ENCODE measurements at regions not wholly inside any gene's neighbourhood (a gene's known extent, or its start where the extent isn't known, plus 50 kb on each side); places are given as distances from the start of the nearest gene placed in this dataset.

DNA sequence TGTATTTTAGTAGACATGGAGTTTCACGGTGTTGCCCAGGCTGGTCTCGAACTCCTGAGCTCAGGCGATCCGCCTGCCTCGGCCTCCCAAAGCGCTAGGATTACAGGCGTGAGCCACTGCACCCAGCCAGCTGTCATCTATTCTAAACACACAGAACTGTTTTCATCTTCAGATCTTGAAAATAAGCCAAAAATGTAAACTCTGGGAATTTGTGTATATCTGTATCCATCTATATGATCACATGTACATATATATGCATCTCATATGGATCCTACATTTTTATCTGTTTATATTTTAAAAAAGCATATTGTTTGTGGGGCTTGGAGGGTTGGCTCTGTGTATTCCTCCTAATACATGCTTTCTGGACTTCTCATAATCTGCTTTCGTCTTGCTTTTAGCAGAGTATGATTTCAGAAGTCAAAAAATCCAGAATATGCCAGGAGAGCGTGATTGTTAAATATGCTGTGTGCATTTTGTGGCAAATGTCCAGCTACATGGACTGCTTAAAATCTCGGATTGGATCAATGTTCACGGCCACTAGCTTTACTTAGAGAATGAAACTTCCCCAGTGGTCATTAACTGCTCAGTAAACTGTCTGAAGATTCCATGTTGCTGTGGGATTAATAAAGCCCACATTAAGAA lies 274.4 kb upstream of the IRX1 start:
- no peak for DNase-seq (ENCODE audit: low read depth)

GRCh38 chr5:3320317-3320875 lies 275.2 kb upstream of the IRX1 start:
- peak; percentile 93 for DNase-seq (ENCODE audit: low read depth)

GRCh38 chr5:3317051-3317795 lies 278.4 kb upstream of the IRX1 start:
- DNase-seq (ENCODE audit: low read depth): peak; percentile 21

DNA sequence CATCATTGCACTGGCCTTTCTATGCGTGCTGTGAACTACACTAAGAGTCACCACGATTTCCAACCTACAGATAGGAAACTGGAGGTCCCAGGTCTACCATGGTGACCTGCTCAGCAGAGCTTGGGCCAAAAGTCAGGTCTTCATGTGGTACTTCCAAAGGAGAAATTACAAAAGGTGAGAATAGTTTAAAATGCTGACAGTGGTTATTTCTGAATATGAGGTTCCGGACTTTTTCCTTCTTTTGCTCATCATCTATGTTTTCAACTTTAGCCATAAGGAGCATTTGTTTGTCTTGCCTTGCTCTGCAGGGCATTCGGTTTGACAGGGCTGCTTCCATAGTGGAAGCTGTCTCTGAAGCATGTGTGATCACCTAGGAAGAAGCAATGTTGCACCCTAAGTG lies 282.1 kb upstream of the IRX1 start:
- DNase-seq (ENCODE audit: low read depth): no peak

DNA sequence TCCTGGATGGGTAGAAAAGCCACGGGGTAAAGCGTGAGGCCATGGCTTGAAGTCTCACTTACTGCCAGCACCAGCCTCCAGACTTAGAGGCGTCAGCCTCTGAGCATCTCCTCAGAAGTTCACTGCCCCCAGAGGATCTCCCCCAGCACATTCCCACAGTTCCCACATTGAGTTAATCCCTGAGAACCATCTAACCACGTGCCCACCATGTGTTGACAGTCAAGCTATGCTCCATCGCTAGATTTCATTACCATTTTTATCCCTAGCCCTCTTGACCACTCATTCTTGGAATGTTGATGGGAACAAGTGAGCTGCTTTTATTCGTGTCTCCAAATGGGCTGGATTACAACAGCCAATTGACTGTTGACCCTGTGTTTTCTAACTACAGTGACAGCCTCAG lies 283.3 kb upstream of the IRX1 start:
- DNase-seq (ENCODE audit: low read depth): no peak

GRCh38 chr5:3311433-3311832 lies 284.2 kb upstream of the IRX1 start:
- DNase-seq (ENCODE audit: low read depth): peak; percentile 77

GRCh38 chr5:3310541-3311261 lies 284.9 kb upstream of the IRX1 start:
- peak; percentile 97 for DNase-seq (ENCODE audit: low read depth)

- DNase-seq (ENCODE audit: low read depth): no peak
Observed at GRCh38 chr5:3309538-3309937, 286.1 kb upstream of the IRX1 start.

DNA sequence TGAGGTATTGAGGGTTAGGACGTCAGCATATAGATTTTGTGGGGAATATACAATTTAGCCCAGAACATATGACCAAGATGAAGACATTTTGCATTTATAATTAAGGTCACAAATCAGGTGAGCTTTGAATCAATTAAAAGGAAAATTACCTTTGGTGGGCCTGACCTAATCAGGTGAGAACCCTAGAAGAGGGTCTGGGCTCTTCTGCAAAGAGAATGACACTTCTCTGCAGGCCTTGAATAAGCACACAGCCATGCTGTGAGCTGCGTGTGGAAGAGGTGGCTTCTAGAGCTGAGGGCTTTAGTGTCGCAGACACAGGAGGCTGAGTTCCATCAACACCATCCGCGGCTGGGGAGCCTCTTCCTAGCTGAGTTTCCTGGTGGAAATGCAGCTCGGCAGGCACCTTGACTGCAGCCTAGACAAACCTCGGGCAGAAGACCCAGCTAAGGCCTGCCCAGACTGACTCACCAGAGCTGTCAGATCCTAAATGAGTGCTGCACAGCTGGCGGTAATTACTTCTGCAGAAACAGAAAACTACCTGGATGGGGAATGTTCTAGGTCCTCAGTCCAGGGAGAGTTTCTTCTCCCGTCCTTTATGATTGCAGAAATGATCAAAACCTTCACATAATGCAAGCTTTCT lies 287.5 kb upstream of the IRX1 start:
- DNase-seq (ENCODE audit: low read depth): peak; percentile 43

- DNase-seq (ENCODE audit: low read depth): no peak
Observed at GRCh38 chr5:3305432-3305831, 290.2 kb upstream of the IRX1 start.

DNA sequence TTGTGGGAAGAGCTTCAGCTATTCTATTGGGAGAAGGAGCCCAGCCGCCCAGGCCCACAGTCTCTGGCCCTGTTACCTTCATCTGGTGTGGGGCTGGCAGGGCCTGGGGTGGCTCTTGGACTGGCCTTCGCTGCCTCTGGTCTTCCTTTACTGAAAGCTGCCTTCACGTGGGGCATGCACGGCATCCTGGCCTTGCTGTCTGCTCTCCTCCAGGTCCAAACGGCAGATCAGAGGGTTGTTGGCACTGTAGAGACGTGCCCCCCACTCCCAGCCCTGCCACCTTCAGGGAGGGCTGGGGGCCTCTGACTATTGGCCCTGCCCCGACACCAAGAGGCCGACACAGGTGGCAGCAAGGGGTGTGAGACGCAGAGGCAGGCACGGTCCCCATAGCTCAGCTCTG lies 291.3 kb upstream of the IRX1 start:
- DNase-seq (ENCODE audit: low read depth): no peak

DNA sequence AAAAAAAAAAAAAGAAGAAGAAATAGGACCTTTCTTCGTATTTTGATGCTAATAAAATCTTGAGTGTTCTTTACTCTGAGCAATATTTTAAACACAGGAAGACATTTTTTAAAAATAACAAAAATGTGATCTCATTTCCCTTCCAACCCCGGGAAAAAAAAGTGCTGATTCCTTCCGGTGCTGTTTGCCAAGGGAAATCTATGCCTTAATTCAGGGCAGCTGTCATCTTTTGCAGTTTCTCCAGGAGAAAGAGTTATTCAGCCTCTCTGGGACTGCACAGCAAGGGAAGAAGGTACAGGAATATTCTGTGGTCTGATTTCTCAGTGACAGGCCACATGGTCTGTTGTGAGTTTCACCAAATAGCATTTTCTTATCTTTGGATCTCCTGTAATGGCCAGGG lies 291.9 kb upstream of the IRX1 start:
- DNase-seq (ENCODE audit: low read depth): peak; percentile 68

- no peak for DNase-seq (ENCODE audit: low read depth)
Observed at GRCh38 chr5:3302228-3302627, 293.4 kb upstream of the IRX1 start.

DNA sequence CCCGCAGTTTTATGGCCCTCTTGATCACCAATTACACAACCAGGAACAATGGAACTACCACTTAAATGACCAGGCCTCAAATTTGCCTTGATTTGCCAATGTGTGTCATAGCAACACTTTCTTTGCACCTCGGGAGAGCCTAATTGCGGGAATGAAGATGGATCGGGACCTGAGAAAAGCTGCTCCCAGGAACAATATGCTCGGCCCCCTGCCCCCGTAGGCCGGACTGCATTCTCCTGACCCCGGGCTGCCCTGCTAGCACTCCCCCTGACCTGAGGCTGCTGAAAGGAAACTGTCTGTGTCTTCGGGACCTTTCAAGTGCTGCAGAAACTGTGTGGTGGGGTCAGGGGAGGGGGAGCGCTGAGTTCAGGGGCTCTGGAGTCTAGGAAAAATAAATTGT lies 294.3 kb upstream of the IRX1 start:
- DNase-seq (ENCODE audit: low read depth): no peak

GRCh38 chr5:3300726-3301125 lies 294.9 kb upstream of the IRX1 start:
- DNase-seq (ENCODE audit: low read depth): no peak

DNA sequence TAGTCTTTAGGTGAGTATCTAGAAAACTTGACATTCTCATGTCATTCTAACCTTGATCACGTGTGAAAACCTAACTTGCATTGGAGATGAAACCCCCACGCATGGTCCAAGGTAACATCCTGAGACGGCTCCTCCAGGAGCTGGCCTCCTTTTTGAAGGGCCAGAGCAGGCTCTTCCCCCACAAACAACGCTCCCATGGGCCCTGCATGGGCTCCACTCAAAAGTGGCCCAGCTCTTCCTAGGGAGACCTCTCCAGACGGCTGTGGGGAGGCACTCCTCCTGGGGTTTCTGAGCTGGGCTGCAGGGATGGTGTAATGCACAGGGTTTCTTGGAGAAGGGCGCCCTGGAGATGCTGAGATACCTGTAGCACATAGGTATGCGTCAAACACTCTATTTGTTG lies 296.2 kb upstream of the IRX1 start:
- no peak for DNase-seq (ENCODE audit: low read depth)

DNA sequence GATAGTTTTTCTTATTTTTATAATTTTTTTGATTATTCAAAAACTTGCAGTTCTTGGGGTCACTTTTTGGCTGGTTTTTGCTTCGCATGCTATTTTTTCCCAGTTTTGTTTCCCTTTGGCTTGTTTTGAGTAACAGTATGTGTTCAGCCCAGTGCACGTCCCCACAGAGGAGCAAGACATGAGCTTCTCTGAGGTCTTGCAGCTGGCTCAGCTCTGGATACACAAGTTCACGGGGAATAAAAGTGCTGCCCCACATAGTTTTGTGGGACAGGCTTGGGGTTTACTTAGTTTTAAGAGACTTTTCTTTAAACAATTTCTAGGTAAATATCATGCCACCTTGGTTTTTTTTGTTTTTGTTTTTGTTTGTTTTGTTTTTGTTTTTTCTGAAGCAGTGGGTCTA lies 297.8 kb upstream of the IRX1 start:
- no peak for DNase-seq (ENCODE audit: low read depth)

- DNase-seq (ENCODE audit: low read depth): no peak
Observed at GRCh38 chr5:3288325-3288724, 307.3 kb upstream of the IRX1 start.

GRCh38 chr5:3287516-3287915 lies 308.1 kb upstream of the IRX1 start:
- DNase-seq (ENCODE audit: low read depth): no peak

GRCh38 chr5:3285621-3286020 lies 310.0 kb upstream of the IRX1 start:
- no peak for DNase-seq (ENCODE audit: low read depth)

DNA sequence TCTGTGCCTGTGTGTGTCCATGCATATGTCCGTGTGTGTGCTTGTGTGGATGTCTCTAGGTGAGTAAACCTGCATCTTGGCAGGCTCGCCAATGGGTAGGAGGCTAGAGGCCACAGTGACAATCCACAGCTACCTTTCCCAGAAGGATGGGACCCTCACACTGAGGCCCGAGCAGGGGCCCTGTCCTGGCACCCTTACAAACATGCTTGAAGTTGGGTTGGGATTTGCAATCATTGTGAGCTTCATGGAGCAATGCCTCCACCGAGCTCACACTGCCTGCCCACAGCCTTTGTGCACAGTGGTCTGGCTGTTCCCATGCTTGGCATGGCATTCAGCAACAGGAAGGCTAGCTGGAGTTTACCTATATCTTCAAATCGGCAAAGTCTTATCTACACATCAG lies 311.1 kb upstream of the IRX1 start:
- DNase-seq (ENCODE audit: low read depth): no peak

- DNase-seq (ENCODE audit: low read depth): no peak
Observed at GRCh38 chr5:3282841-3283240, 312.8 kb upstream of the IRX1 start.
